T-helper 2 cell treated with Interferon-gamma antibody and Interleukin-4, amounts not matched to agents 5 μg/mL and 100 μg/mL, for 36 hours (primary cell): ENCODE measurements at regions not wholly inside any gene's neighbourhood (a gene's known extent, or its start where the extent isn't known, plus 50 kb on each side); places are given as distances from the start of the nearest gene placed in this dataset.

Experiments used
- DNase-seq: peaks from one replicate; pipeline ENCODE4 v3.0.0; 2021; ENCODE audit warnings: low spot score
- H3K27ac Mint-ChIP-seq: one replicate; pipeline ENCODE4 v1.8.0; 2021; ENCODE audit warnings: mild to moderate bottlenecking, mixed read lengths
- H3K27me3 Mint-ChIP-seq: one replicate; pipeline ENCODE4 v1.8.0; 2021; ENCODE audit warnings: low read depth, mixed read lengths
- H3K36me3 Mint-ChIP-seq: one replicate; pipeline ENCODE4 v1.8.0; 2021; ENCODE audit warnings: low read depth, mixed read lengths
- H3K4me1 Mint-ChIP-seq: one replicate; pipeline ENCODE4 v1.8.0; 2021; ENCODE audit warnings: low read depth, mixed read lengths
- H3K4me3 Mint-ChIP-seq: one replicate; pipeline ENCODE4 v1.8.0; 2022; ENCODE audit warnings: mild to moderate bottlenecking, moderate library complexity, mixed read lengths
- H3K9me3 Mint-ChIP-seq: one replicate; pipeline ENCODE4 v1.8.0; 2021; ENCODE audit warnings: mixed read lengths

- no peak overlapping the region for H3K4me3 Mint-ChIP-seq
- no peaks in the 10 kb centered on the region for H3K27me3 Mint-ChIP-seq
- no peaks in the 10 kb centered on the region for H3K4me1 Mint-ChIP-seq
- no peak overlapping the region for H3K27ac Mint-ChIP-seq
- no peaks in the 10 kb centered on the region for H3K9me3 Mint-ChIP-seq
- H3K36me3 Mint-ChIP-seq: no peaks in the 10 kb centered on the region
- DNase-seq: no peak
These were observed 57.5 kb downstream of the RPL27A start for GRCh38 chr11:8740129-8740528.

GRCh38 chr11:8744423-8744822 is 61.8 kb downstream of the RPL27A start:
- DNase-seq: no peak
- no peaks in the 10 kb centered on the region for H3K4me1 Mint-ChIP-seq
- no peaks in the 10 kb centered on the region for H3K9me3 Mint-ChIP-seq
- H3K36me3 Mint-ChIP-seq: no peaks in the 10 kb centered on the region
- H3K4me3 Mint-ChIP-seq: no peak overlapping the region
- no peak overlapping the region for H3K27ac Mint-ChIP-seq
- H3K27me3 Mint-ChIP-seq: peaks cover 3% of the 10 kb centered on the region

- Mint-ChIP-seq H3K27me3 (peaks cover 3% of the 10 kb centered on the region), H3K9me3 (no peaks in the 10 kb centered on the region), H3K4me1 (no peaks in the 10 kb centered on the region), H3K4me3 (no peak overlapping the region), H3K27ac (no peak overlapping the region), H3K36me3 (no peaks in the 10 kb centered on the region)
- DNase-seq: no peak
These were observed 63.0 kb downstream of the RPL27A start for GRCh38 chr11:8745431-8746253.

- Mint-ChIP-seq H3K36me3 (no peaks in the 10 kb centered on the region), H3K27ac (no peak overlapping the region), H3K9me3 (no peaks in the 10 kb centered on the region), H3K4me1 (no peaks in the 10 kb centered on the region), H3K4me3 (no peak overlapping the region), H3K27me3 (peaks cover 3% of the 10 kb centered on the region)
- DNase-seq: no peak
These were observed 63.9 kb downstream of the RPL27A start for GRCh38 chr11:8746331-8746974.

- no peaks in the 10 kb centered on the region for H3K36me3 Mint-ChIP-seq
- H3K9me3 Mint-ChIP-seq: no peaks in the 10 kb centered on the region
- H3K27me3 Mint-ChIP-seq: peaks cover 3% of the 10 kb centered on the region
- no peaks in the 10 kb centered on the region for H3K4me1 Mint-ChIP-seq
- DNase-seq: no peak
- no peak overlapping the region for H3K27ac Mint-ChIP-seq
- H3K4me3 Mint-ChIP-seq: no peak overlapping the region
These were observed 64.6 kb downstream of the RPL27A start for GRCh38 chr11:8747173-8747572.

GRCh38 chr11:8748317-8748716 is 65.7 kb downstream of the RPL27A start:
- DNase-seq: no peak
- Mint-ChIP-seq H3K36me3 (no peaks in the 10 kb centered on the region), H3K4me1 (no peaks in the 10 kb centered on the region), H3K27ac (no peak overlapping the region), H3K27me3 (peaks cover 3% of the 10 kb centered on the region), H3K4me3 (no peak overlapping the region), H3K9me3 (no peaks in the 10 kb centered on the region)

GRCh38 chr11:8749202-8749601 is 66.6 kb downstream of the RPL27A start:
- Mint-ChIP-seq H3K27ac (no peak overlapping the region), H3K4me1 (no peaks in the 10 kb centered on the region), H3K9me3 (no peaks in the 10 kb centered on the region), H3K36me3 (no peaks in the 10 kb centered on the region), H3K4me3 (no peak overlapping the region), H3K27me3 (peaks cover 5% of the 10 kb centered on the region)
- DNase-seq: no peak

- Mint-ChIP-seq H3K4me3 (no peak overlapping the region), H3K36me3 (no peaks in the 10 kb centered on the region), H3K4me1 (no peaks in the 10 kb centered on the region), H3K9me3 (no peaks in the 10 kb centered on the region), H3K27me3 (peaks cover 14% of the 10 kb centered on the region), H3K27ac (no peak overlapping the region)
- DNase-seq: no peak
These were observed 71.6 kb downstream of the RPL27A start for GRCh38 chr11:8754241-8754640.

GRCh38 chr11:8756201-8756600 is 73.6 kb downstream of the RPL27A start:
- Mint-ChIP-seq H3K4me3 (no peak overlapping the region), H3K27ac (no peak overlapping the region), H3K4me1 (no peaks in the 10 kb centered on the region), H3K9me3 (no peaks in the 10 kb centered on the region), H3K36me3 (no peaks in the 10 kb centered on the region), H3K27me3 (peaks cover 14% of the 10 kb centered on the region)
- no peak for DNase-seq

GRCh38 chr11:8757047-8757446 is 74.5 kb downstream of the RPL27A start:
- no peak overlapping the region for H3K27ac Mint-ChIP-seq
- no peak for DNase-seq
- no peak overlapping the region for H3K4me3 Mint-ChIP-seq
- peaks cover 14% of the 10 kb centered on the region for H3K27me3 Mint-ChIP-seq
- H3K9me3 Mint-ChIP-seq: no peaks in the 10 kb centered on the region
- no peaks in the 10 kb centered on the region for H3K4me1 Mint-ChIP-seq
- H3K36me3 Mint-ChIP-seq: no peaks in the 10 kb centered on the region

- H3K4me3 Mint-ChIP-seq: no peak overlapping the region
- no peaks in the 10 kb centered on the region for H3K36me3 Mint-ChIP-seq
- no peak overlapping the region for H3K27ac Mint-ChIP-seq
These were observed 74.9 kb downstream of the RPL27A start for GRCh38 chr11:8757533-8757932.

GRCh38 chr11:8758619-8759169 is 76.1 kb downstream of the RPL27A start:
- H3K27me3 Mint-ChIP-seq: peaks cover 15% of the 10 kb centered on the region
- H3K4me3 Mint-ChIP-seq: no peak overlapping the region
- no peaks in the 10 kb centered on the region for H3K9me3 Mint-ChIP-seq
- H3K27ac Mint-ChIP-seq: no peak overlapping the region
- no peaks in the 10 kb centered on the region for H3K36me3 Mint-ChIP-seq
- no peaks in the 10 kb centered on the region for H3K4me1 Mint-ChIP-seq
- DNase-seq: no peak

More at GRCh38 chr11:8757533-8757932, 74.9 kb downstream of the RPL27A start:
- Mint-ChIP-seq H3K9me3 (no peaks in the 10 kb centered on the region), H3K27me3 (peaks cover 14% of the 10 kb centered on the region), H3K4me1 (no peaks in the 10 kb centered on the region)
- DNase-seq: no peak

GRCh38 chr11:8759634-8760033 is 77.0 kb downstream of the RPL27A start:
- DNase-seq: no peak
- Mint-ChIP-seq H3K27me3 (peaks cover 15% of the 10 kb centered on the region), H3K27ac (no peak overlapping the region), H3K4me1 (no peaks in the 10 kb centered on the region), H3K4me3 (no peak overlapping the region), H3K9me3 (no peaks in the 10 kb centered on the region), H3K36me3 (no peaks in the 10 kb centered on the region)

GRCh38 chr11:8760896-8761295 is 78.3 kb downstream of the RPL27A start:
- Mint-ChIP-seq H3K36me3 (no peaks in the 10 kb centered on the region), H3K4me1 (no peaks in the 10 kb centered on the region), H3K27me3 (peaks cover 13% of the 10 kb centered on the region), H3K9me3 (no peaks in the 10 kb centered on the region), H3K27ac (no peak overlapping the region), H3K4me3 (no peak overlapping the region)
- DNase-seq: no peak
